H4 (cell line): ENCODE measurements at regions not wholly inside any gene's neighbourhood (a gene's known extent, or its start where the extent isn't known, plus 50 kb on each side); places are given as distances from the start of the nearest gene placed in this dataset.
"Not testable (repeated sequence)": the region's sequence is repeated elsewhere in the genome, so short reads cannot be mapped to it uniquely, and the experiment has no call there.

Source experiments
- DNase-seq: peaks from one replicate; pipeline ENCODE4 v3.0.0-alpha.2; 2015; ENCODE audit warnings: low spot score

GRCh38 chr5:18551716-18552115 is 917.5 kb downstream of the TAF11L14 start:
- no peak for DNase-seq

DNA sequence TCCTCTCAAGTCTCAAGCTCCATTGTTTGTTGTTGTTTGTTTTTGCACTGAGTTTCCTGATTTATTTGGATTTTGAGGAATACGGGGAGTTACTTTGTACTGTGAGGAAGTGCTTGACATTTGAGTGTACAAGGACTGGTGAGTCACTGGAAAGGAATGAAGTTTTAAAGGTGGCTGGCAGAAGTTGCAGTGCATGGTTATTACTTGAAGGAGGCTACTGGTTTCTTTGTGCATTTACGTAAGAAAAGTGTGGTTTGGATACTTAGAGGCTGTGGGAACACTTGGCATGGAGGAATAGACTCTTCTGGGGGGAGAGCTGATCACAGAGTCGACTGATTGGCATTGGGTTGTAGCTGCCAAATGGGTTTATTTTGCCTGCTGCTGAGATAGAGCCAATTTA is 919.0 kb downstream of the TAF11L14 start:
- peak; percentile 96 for DNase-seq

- DNase-seq: no peak
Measured at GRCh38 chr5:18560602-18561001, 926.3 kb downstream of the TAF11L14 start.

DNA sequence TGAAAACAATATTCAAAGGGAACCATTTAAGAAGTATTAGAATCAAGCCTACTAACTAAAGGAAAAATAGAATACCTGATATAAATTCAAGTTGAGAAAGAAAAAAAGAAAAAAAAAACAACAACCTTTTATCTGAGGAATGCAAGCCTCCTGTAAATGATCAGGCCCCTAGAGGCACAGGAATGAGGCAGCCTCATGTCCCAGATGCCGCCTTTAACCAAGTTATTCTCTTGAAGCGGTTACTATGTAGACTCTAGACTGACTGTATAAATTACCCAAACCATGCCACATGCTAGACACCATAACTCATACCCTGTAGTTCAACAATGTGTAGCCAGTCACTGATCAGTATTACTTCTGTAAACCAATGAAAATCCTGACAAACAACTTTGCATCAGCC is 929.6 kb downstream of the TAF11L14 start:
- DNase-seq: no peak

GRCh38 chr5:18566671-18567070 is 932.4 kb downstream of the TAF11L14 start:
- no peak for DNase-seq

DNA sequence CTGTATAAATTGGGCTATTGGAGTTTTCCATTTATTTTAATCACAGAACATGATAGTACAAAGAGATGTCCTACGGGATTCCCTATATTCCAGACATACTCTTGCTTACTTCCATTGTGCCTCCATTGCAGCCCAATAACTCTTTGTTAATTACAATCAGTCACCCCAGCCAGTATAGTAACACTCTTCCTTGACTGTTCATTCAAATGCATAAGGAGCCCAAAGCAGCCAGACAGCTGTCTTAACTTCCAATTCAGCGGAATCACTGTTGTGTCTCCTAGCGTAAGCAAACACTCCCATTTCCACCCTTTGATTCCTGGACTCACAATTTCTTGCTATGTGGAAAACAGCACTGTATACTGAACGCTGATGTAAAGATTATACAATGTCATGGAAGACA is 942.3 kb downstream of the TAF11L14 start:
- DNase-seq: no peak

- no peak for DNase-seq
Measured at GRCh38 chr5:18601185-18601584, 966.9 kb downstream of the TAF11L14 start.

- DNase-seq: no peak
Measured at GRCh38 chr5:18602402-18602801, 968.1 kb downstream of the TAF11L14 start.

DNA sequence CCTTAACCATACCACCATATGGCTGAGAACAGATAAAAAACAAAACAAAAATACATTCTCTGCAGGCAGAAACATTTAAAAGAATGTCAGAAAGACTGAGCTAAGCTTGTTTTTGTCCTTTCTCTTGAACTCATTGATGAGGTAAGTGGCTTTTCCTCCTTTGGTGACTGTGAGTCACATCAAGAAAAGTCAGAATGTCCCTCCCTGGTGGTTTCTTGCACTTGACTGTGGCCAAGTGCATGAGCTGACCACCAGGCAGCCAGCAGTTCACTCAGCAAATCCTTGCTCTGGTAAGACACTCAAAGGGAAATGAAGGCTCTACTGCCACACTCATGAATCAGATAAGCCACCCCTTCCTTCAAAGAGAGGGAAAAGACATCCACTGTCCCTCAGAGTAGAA is 970.9 kb downstream of the TAF11L14 start:
- no peak for DNase-seq

- DNase-seq: no peak
Measured at GRCh38 chr5:18607570-18607969, 973.3 kb downstream of the TAF11L14 start.

GRCh38 chr5:18617191-18617590 is 982.9 kb downstream of the TAF11L14 start:
- DNase-seq: not testable (repeated sequence)

- DNase-seq: no peak
Measured at GRCh38 chr5:18630458-18631045, 996.3 kb downstream of the TAF11L14 start.

- DNase-seq: no peak
Measured at GRCh38 chr5:18652404-18653215, 1018.4 kb downstream of the TAF11L14 start.

GRCh38 chr5:18653216-18653752 is 1019.0 kb downstream of the TAF11L14 start:
- DNase-seq: no peak

GRCh38 chr5:18660511-18660910 is 1026.3 kb downstream of the TAF11L14 start:
- no peak for DNase-seq

DNA sequence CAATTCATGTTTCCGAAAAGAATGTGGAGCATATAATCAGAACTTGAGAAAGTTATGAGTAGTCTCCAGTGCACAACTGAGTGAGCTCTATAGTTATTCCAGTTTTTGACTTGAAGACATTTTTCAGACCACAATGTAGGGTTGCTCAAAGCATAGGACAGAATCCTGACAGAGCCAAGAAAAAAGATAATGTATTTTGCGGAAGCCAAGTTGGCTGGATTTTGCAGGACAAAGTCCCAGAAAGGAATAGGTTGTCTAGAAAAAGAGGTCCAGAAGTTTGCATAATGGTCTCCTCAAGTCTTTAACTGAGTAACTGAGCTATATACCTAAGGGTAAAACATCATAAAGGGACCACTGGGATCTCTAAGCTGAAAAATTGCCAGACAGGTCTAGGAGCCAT is 1028.0 kb downstream of the TAF11L14 start:
- DNase-seq: no peak

GRCh38 chr5:18674212-18674611 is 1040.0 kb downstream of the TAF11L14 start:
- not testable (repeated sequence) for DNase-seq

GRCh38 chr5:18675041-18675440 is 1040.8 kb downstream of the TAF11L14 start:
- no peak for DNase-seq

DNA sequence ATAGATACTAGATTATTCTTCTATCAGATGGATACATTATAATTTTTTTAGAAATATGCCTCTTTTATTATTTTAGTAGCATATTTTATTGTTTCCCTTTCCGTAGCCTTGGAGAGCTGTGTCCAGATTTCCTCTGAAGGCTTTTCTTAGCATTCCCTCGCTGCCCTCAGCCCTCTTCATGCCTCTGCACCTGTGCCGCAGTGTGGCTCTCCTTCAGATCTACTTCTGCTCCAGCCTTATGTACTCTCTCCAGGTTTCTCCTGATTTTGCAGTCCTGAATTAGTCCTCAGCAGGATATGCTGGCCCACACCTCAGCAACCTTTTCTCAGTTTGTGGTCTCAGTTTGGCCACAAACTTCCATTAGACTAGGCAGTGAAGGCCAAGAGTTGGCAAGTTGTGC is 1052.0 kb downstream of the TAF11L14 start:
- no peak for DNase-seq

- no peak for DNase-seq
Measured at GRCh38 chr5:18687429-18687828, 1053.2 kb downstream of the TAF11L14 start.

- DNase-seq: no peak
Measured at GRCh38 chr5:18699681-18700080, 1065.4 kb downstream of the TAF11L14 start.

- no peak for DNase-seq
Measured at GRCh38 chr5:18702821-18703220, 1068.6 kb downstream of the TAF11L14 start.

- DNase-seq: no peak
Measured at GRCh38 chr5:18712936-18713485, 1078.8 kb downstream of the TAF11L14 start.
